ENCODE measurements at regions not wholly inside any gene's neighbourhood (a gene's known extent, or its start where the extent isn't known, plus 50 kb on each side); places are given as distances from the start of the nearest gene placed in this dataset.
"Not testable (repeated sequence)": the region's sequence is repeated elsewhere in the genome, so short reads cannot be mapped to it uniquely, and the experiment has no call there.

DNA sequence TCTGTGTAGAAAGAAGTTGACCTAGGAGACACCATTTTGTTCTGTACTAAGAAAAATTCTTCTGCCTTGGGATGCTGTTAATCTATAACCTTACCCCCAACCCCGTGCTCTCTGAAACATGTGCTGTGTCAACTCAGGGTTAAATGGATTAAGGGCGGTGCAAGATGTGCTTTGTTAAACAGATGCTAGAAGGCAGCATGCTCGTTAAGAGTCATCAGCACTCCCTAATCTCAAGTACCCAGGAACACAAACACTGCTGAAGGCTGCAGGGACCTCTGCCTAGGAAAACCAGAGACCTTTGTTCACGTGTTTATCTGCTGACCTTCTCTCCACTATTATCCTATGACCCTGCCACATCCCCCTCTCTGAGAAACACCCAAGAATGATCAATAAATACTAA lies 127.9 kb upstream of the MED14 start:
- H3K27me3 Mint-ChIP-seq; ATAC-seq (ENCODE audit: low read depth); POLR2A ChIA-PET: not testable (repeated sequence)

DNA sequence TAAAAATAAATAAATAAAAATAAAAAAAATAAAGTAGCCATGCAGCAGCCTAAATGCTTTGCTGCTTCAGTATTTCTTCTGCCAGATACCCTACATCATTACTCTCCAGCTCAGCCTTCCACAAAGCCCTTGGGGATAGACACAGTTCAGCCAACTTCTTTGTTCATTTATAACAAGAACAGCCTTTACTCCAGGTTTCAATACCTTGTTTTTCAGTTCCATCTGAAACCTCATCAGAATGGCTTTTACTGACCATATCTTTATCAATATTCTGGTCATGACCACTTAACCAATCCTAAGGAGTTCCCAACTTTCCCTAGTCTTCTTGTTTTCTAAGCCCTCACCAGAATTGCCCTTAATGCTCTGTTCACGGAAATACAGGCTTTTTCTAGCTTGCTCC lies 128.3 kb upstream of the MED14 start:
- Histone ChIP-seq H3K4me1 (ENCODE audit: control insufficient read depth in 2 of 2, insufficient read depth in 2 of 2, low read length in 2 of 2) (no peaks in the 10 kb centered on the region), H3K27me3 (replicated peaks in 1 of 4; ENCODE audit: control extremely low read depth in 1 of 4, control insufficient read depth in 3 of 4, insufficient read depth in 4 of 4, low read length in 3 of 4) (no peaks in the 10 kb centered on the region), H3K4me2 (replicated peaks; ENCODE audit: low read depth, low read length, poor library complexity, severe bottlenecking) (no peak overlapping the region), H3K79me2 (ENCODE audit: control insufficient read depth, insufficient read depth, low read length) (no peaks in the 10 kb centered on the region), H3K9ac (ENCODE audit: low read length) (no peak overlapping the region), H3K27ac (ENCODE audit: low read length in 2 of 2) (no peak overlapping the region), H3K9me3 (ENCODE audit: control extremely low read depth in 1 of 3, control insufficient read depth in 2 of 3, insufficient read depth in 1 of 3, low read length in 2 of 3) (peaks cover 0 to 16% (median 0%) of the 10 kb centered on the region in 3 donors), H4K20me1 (ENCODE audit: control insufficient read depth, insufficient read depth, low read length, poor library complexity, severe bottlenecking) (no peaks in the 10 kb centered on the region), H3K4me3 (ENCODE audit: control extremely low read depth in 1 of 5, extremely low read depth in 1 of 5, insufficient read depth in 1 of 5, low read depth in 2 of 5, low read length in 4 of 5) (no peak overlapping the region), H2AFZ (ENCODE audit: insufficient read depth, low read depth, low read length, poor library complexity, severe bottlenecking) (no peak overlapping the region), H3K36me3 (replicated peaks in 1 of 2; ENCODE audit: control extremely low read depth in 1 of 2, control insufficient read depth in 1 of 2, extremely low read depth in 1 of 2, insufficient read depth in 2 of 2, low read length in 1 of 2) (no peaks in the 10 kb centered on the region)
- ChIA-PET CTCF (no interaction called here), POLR2A (no interaction called here)
- Mint-ChIP-seq H3K9me3 (ENCODE audit: insufficient read depth) (peaks cover 2% of the 10 kb centered on the region), H3K27ac (no peak overlapping the region), H3K4me1 (no peaks in the 10 kb centered on the region), H3K4me3 (no peak overlapping the region), H3K27me3 (no peaks in the 10 kb centered on the region)
- intact Hi-C loops (cut with micrococcal nuclease): no loop called here
- TF ChIP-seq EZH2 (IDR thresholded peaks at IDR 0.05; ENCODE audit: borderline replicate concordance, insufficient read depth, low read depth, low read length, poor library complexity, severe bottlenecking): no peak
- TF ChIP-seq, protein P1, sequence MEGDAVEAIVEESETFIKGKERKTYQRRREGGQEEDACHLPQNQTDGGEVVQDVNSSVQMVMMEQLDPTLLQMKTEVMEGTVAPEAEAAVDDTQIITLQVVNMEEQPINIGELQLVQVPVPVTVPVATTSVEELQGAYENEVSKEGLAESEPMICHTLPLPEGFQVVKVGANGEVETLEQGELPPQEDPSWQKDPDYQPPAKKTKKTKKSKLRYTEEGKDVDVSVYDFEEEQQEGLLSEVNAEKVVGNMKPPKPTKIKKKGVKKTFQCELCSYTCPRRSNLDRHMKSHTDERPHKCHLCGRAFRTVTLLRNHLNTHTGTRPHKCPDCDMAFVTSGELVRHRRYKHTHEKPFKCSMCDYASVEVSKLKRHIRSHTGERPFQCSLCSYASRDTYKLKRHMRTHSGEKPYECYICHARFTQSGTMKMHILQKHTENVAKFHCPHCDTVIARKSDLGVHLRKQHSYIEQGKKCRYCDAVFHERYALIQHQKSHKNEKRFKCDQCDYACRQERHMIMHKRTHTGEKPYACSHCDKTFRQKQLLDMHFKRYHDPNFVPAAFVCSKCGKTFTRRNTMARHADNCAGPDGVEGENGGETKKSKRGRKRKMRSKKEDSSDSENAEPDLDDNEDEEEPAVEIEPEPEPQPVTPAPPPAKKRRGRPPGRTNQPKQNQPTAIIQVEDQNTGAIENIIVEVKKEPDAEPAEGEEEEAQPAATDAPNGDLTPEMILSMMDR (IDR thresholded peaks at IDR 0.05): no peak
- ATAC-seq (ENCODE audit: low read depth): no peak
- no CpG with 5 or more reads among the region's 1 CpG for WGBS (ENCODE audit: insufficient coverage)
- DNase-seq: no peak

More for the DNA sequence above, 127.9 kb upstream of the MED14 start:
- H3K9me3 ChIP-seq (ENCODE audit: control extremely low read depth in 1 of 3, control insufficient read depth in 2 of 3, insufficient read depth in 1 of 3, low read length in 2 of 3): peaks cover 0 to 16% (median 0%) of the 10 kb centered on the region in 3 donors
- intact Hi-C loops (cut with micrococcal nuclease); H3K4me3 Mint-ChIP-seq; H3K27ac Mint-ChIP-seq; H3K4me1 Mint-ChIP-seq; H2AFZ ChIP-seq (ENCODE audit: insufficient read depth, low read depth, low read length, poor library complexity, severe bottlenecking); H3K27ac ChIP-seq (ENCODE audit: low read length in 2 of 2); H3K9ac ChIP-seq (ENCODE audit: low read length); H3K9me3 Mint-ChIP-seq (ENCODE audit: insufficient read depth); H3K4me1 ChIP-seq (ENCODE audit: control insufficient read depth in 2 of 2, insufficient read depth in 2 of 2, low read length in 2 of 2); H3K27me3 ChIP-seq (replicated peaks in 1 of 4; ENCODE audit: control extremely low read depth in 1 of 4, control insufficient read depth in 3 of 4, insufficient read depth in 4 of 4, low read length in 3 of 4); H3K79me2 ChIP-seq (ENCODE audit: control insufficient read depth, insufficient read depth, low read length); H3K4me2 ChIP-seq (replicated peaks; ENCODE audit: low read depth, low read length, poor library complexity, severe bottlenecking); CTCF ChIA-PET; H4K20me1 ChIP-seq (ENCODE audit: control insufficient read depth, insufficient read depth, low read length, poor library complexity, severe bottlenecking); DNase-seq; H3K36me3 ChIP-seq (replicated peaks in 1 of 2; ENCODE audit: control extremely low read depth in 1 of 2, control insufficient read depth in 1 of 2, extremely low read depth in 1 of 2, insufficient read depth in 2 of 2, low read length in 1 of 2); H3K4me3 ChIP-seq (ENCODE audit: control extremely low read depth in 1 of 5, extremely low read depth in 1 of 5, insufficient read depth in 1 of 5, low read depth in 2 of 5, low read length in 4 of 5): not testable (repeated sequence)
- no CpG with 5 or more reads among the region's 4 CpGs for WGBS (ENCODE audit: insufficient coverage)

Measured in B cell (primary cell).